ENCODE measurements at regions not wholly inside any gene's neighbourhood (a gene's known extent, or its start where the extent isn't known, plus 50 kb on each side); places are given as distances from the start of the nearest gene placed in this dataset.

- Histone ChIP-seq H3K4me2 (ENCODE audit: low read length) (no peak overlapping the region), H3K9ac (ENCODE audit: low read length) (no peak overlapping the region), H3K4ac (ENCODE audit: low read depth, low read length) (no peak overlapping the region), H3K79me2 (ENCODE audit: control insufficient read depth, insufficient read depth, low read length, poor library complexity) (no peaks in the 10 kb centered on the region), H3K36me3 (ENCODE audit: control insufficient read depth in 1 of 2, insufficient read depth in 2 of 2, low read length in 2 of 2) (no peaks in the 10 kb centered on the region), H2AFZ (ENCODE audit: insufficient read depth, low read length, poor library complexity) (no peak overlapping the region), H3K27me3 (ENCODE audit: insufficient read depth, low read length) (no peaks in the 10 kb centered on the region), H2BK12ac (ENCODE audit: low read length) (no peak overlapping the region), H4K12ac (ENCODE audit: low read depth, low read length) (no peak overlapping the region), H3K14ac (ENCODE audit: low read length) (no peak overlapping the region), H3K9me3 (ENCODE audit: insufficient read depth, low read depth, low read length) (no peaks in the 10 kb centered on the region), H3K4me3 (ENCODE audit: low read depth, low read length) (no peak overlapping the region), H2BK120ac (ENCODE audit: insufficient read depth, low read length, poor library complexity) (no peak overlapping the region), H3K18ac (ENCODE audit: low read length) (no peak overlapping the region), H3K79me1 (ENCODE audit: low read length) (no peaks in the 10 kb centered on the region), H3K23ac (ENCODE audit: low read length) (no peak overlapping the region), H3K4me1 (ENCODE audit: control insufficient read depth in 1 of 2, insufficient read depth in 2 of 2, low read length in 2 of 2) (no peaks in the 10 kb centered on the region), H2BK5ac (ENCODE audit: low read depth, low read length, poor library complexity) (no peak overlapping the region), H2AK5ac (ENCODE audit: low read length) (no peak overlapping the region), H4K91ac (ENCODE audit: low read depth, low read length) (no peak overlapping the region), H4K8ac (ENCODE audit: low read depth, low read length) (no peak overlapping the region), H3K27ac (ENCODE audit: low read depth, low read length) (no peak overlapping the region)
- no CpG with 5 or more reads among the region's 1 CpG for WGBS (ENCODE audit: extremely low coverage, insufficient coverage, insufficient read length)
- DNase-seq, result no peak
Observed at GRCh38 chr18:44514106-44514505, 166.6 kb upstream of the SETBP1 start.

GRCh38 chr18:44514766-44515165 is 165.9 kb upstream of the SETBP1 start:
- Histone ChIP-seq H2BK12ac (ENCODE audit: low read length) (no peak overlapping the region), H3K9me3 (ENCODE audit: insufficient read depth, low read depth, low read length) (no peaks in the 10 kb centered on the region), H3K14ac (ENCODE audit: low read length) (no peak overlapping the region), H3K36me3 (ENCODE audit: control insufficient read depth in 1 of 2, insufficient read depth in 2 of 2, low read length in 2 of 2) (no peaks in the 10 kb centered on the region), H3K79me2 (ENCODE audit: control insufficient read depth, insufficient read depth, low read length, poor library complexity) (no peaks in the 10 kb centered on the region), H3K4me2 (ENCODE audit: low read length) (no peak overlapping the region), H3K4ac (ENCODE audit: low read depth, low read length) (no peak overlapping the region), H3K79me1 (ENCODE audit: low read length) (no peaks in the 10 kb centered on the region), H4K8ac (ENCODE audit: low read depth, low read length) (no peak overlapping the region), H2AK5ac (ENCODE audit: low read length) (no peak overlapping the region), H2BK5ac (ENCODE audit: low read depth, low read length, poor library complexity) (no peak overlapping the region), H3K27me3 (ENCODE audit: insufficient read depth, low read length) (no peaks in the 10 kb centered on the region), H3K9ac (ENCODE audit: low read length) (no peak overlapping the region), H3K18ac (ENCODE audit: low read length) (no peak overlapping the region), H4K12ac (ENCODE audit: low read depth, low read length) (no peak overlapping the region), H2AFZ (ENCODE audit: insufficient read depth, low read length, poor library complexity) (no peak overlapping the region), H2BK120ac (ENCODE audit: insufficient read depth, low read length, poor library complexity) (no peak overlapping the region), H3K27ac (ENCODE audit: low read depth, low read length) (no peak overlapping the region), H3K4me1 (ENCODE audit: control insufficient read depth in 1 of 2, insufficient read depth in 2 of 2, low read length in 2 of 2) (no peaks in the 10 kb centered on the region), H3K4me3 (ENCODE audit: low read depth, low read length) (no peak overlapping the region), H3K23ac (ENCODE audit: low read length) (no peak overlapping the region), H4K91ac (ENCODE audit: low read depth, low read length) (no peak overlapping the region)
- no CpG with 5 or more reads among the region's 1 CpG for WGBS (ENCODE audit: extremely low coverage, insufficient coverage, insufficient read length)
- DNase-seq, result no peak

- Histone ChIP-seq H3K18ac (ENCODE audit: low read length) (no peak overlapping the region), H3K4me3 (ENCODE audit: low read depth, low read length) (no peak overlapping the region), H2AFZ (ENCODE audit: insufficient read depth, low read length, poor library complexity) (no peak overlapping the region), H3K36me3 (ENCODE audit: control insufficient read depth in 1 of 2, insufficient read depth in 2 of 2, low read length in 2 of 2) (no peaks in the 10 kb centered on the region), H4K12ac (ENCODE audit: low read depth, low read length) (no peak overlapping the region), H3K9me3 (ENCODE audit: insufficient read depth, low read depth, low read length) (no peaks in the 10 kb centered on the region), H2BK12ac (ENCODE audit: low read length) (no peak overlapping the region), H3K79me1 (ENCODE audit: low read length) (peaks cover 3% of the 10 kb centered on the region), H2AK5ac (ENCODE audit: low read length) (no peak overlapping the region), H2BK120ac (ENCODE audit: insufficient read depth, low read length, poor library complexity) (no peak overlapping the region), H3K4me2 (ENCODE audit: low read length) (no peak overlapping the region), H3K23ac (ENCODE audit: low read length) (no peak overlapping the region), H3K79me2 (ENCODE audit: control insufficient read depth, insufficient read depth, low read length, poor library complexity) (no peaks in the 10 kb centered on the region), H3K14ac (ENCODE audit: low read length) (no peak overlapping the region), H4K91ac (ENCODE audit: low read depth, low read length) (no peak overlapping the region), H3K27ac (ENCODE audit: low read depth, low read length) (no peak overlapping the region), H4K8ac (ENCODE audit: low read depth, low read length) (no peak overlapping the region), H3K27me3 (ENCODE audit: insufficient read depth, low read length) (no peaks in the 10 kb centered on the region), H3K9ac (ENCODE audit: low read length) (no peak overlapping the region), H3K4me1 (ENCODE audit: control insufficient read depth in 1 of 2, insufficient read depth in 2 of 2, low read length in 2 of 2) (peaks cover 2 to 3% of the 10 kb centered on the region in 2 experiments), H3K4ac (ENCODE audit: low read depth, low read length) (no peak overlapping the region), H2BK5ac (ENCODE audit: low read depth, low read length, poor library complexity) (no peak overlapping the region)
- WGBS (ENCODE audit: extremely low coverage, insufficient coverage, insufficient read length), result no CpG with 5 or more reads among the region's 1 CpG
- DNase-seq, result no peak
Observed at GRCh38 chr18:44516450-44516849, 164.2 kb upstream of the SETBP1 start.

GRCh38 chr18:44517136-44517535 is 163.6 kb upstream of the SETBP1 start:
- H4K91ac ChIP-seq (ENCODE audit: low read depth, low read length), result no peak overlapping the region
- peaks cover 3% of the 10 kb centered on the region for H3K79me1 ChIP-seq (ENCODE audit: low read length)
- no peaks in the 10 kb centered on the region for H3K79me2 ChIP-seq (ENCODE audit: control insufficient read depth, insufficient read depth, low read length, poor library complexity)
- no peak overlapping the region for H3K27ac ChIP-seq (ENCODE audit: low read depth, low read length)
- H4K12ac ChIP-seq (ENCODE audit: low read depth, low read length), result no peak overlapping the region
- no peaks in the 10 kb centered on the region for H3K36me3 ChIP-seq (ENCODE audit: control insufficient read depth in 1 of 2, insufficient read depth in 2 of 2, low read length in 2 of 2)
- H4K8ac ChIP-seq (ENCODE audit: low read depth, low read length), result no peak overlapping the region
- no peak overlapping the region for H3K23ac ChIP-seq (ENCODE audit: low read length)
- no peak overlapping the region for H2AK5ac ChIP-seq (ENCODE audit: low read length)
- H3K9me3 ChIP-seq (ENCODE audit: insufficient read depth, low read depth, low read length), result no peaks in the 10 kb centered on the region
- H3K4me1 ChIP-seq (ENCODE audit: control insufficient read depth in 1 of 2, insufficient read depth in 2 of 2, low read length in 2 of 2), result peaks cover 2 to 3% of the 10 kb centered on the region in 2 experiments
- no peak overlapping the region for H3K4me2 ChIP-seq (ENCODE audit: low read length)
- H3K27me3 ChIP-seq (ENCODE audit: insufficient read depth, low read length), result no peaks in the 10 kb centered on the region
- no peak overlapping the region for H3K4ac ChIP-seq (ENCODE audit: low read depth, low read length)
- H2BK120ac ChIP-seq (ENCODE audit: insufficient read depth, low read length, poor library complexity), result no peak overlapping the region
- H2BK5ac ChIP-seq (ENCODE audit: low read depth, low read length, poor library complexity), result no peak overlapping the region
- H3K14ac ChIP-seq (ENCODE audit: low read length), result no peak overlapping the region
- WGBS (ENCODE audit: extremely low coverage, insufficient coverage, insufficient read length), result 100% methylated on average over 2 of the region's 3 CpGs
- H2BK12ac ChIP-seq (ENCODE audit: low read length), result no peak overlapping the region
- no peak overlapping the region for H3K4me3 ChIP-seq (ENCODE audit: low read depth, low read length)
- no peak overlapping the region for H3K18ac ChIP-seq (ENCODE audit: low read length)
- no peak overlapping the region for H3K9ac ChIP-seq (ENCODE audit: low read length)
- DNase-seq, result no peak
- no peak overlapping the region for H2AFZ ChIP-seq (ENCODE audit: insufficient read depth, low read length, poor library complexity)

Measured in trophoblast cell (in vitro differentiated cells and primary cell).